DOHH2 (cell line): ENCODE measurements at regions not wholly inside any gene's neighbourhood (a gene's known extent, or its start where the extent isn't known, plus 50 kb on each side); places are given as distances from the start of the nearest gene placed in this dataset.
"Not testable (repeated sequence)": the region's sequence is repeated elsewhere in the genome, so short reads cannot be mapped to it uniquely, and the experiment has no call there.

ENCODE experiments used
- H3F3A ChIP-seq: fragments of 200-600 bp; sonication (generic), shearing (Covaris generic); 2 replicates; pipeline ENCODE4 v1.6.0; 2016; ENCODE audit warnings: antibody characterized with exemption, mild to moderate bottlenecking; ENCODE audit not compliant: control insufficient read depth, insufficient read depth
- H3K27ac ChIP-seq: fragments of 200-600 bp; sonication (generic); 2 replicates; pipeline ENCODE4 v1.5.1; 2014; ENCODE audit warnings: low read depth, mild to moderate bottlenecking, low read length, moderate library complexity
- H3K27me3 ChIP-seq: fragments of 200-600 bp; sonication (generic); 2 replicates; pipeline ENCODE4 v1.6.1; 2014; ENCODE audit warnings: mild to moderate bottlenecking, low read length, mixed read lengths; ENCODE audit not compliant: control insufficient read depth
- H3K36me3 ChIP-seq: fragments of 200-600 bp; sonication (generic); 2 replicates; pipeline ENCODE4 v1.6.1; 2014; ENCODE audit warnings: mild to moderate bottlenecking, low read length, moderate library complexity, mixed read lengths; ENCODE audit not compliant: control insufficient read depth
- H3K4me1 ChIP-seq: fragments of 200-600 bp; sonication (generic); 2 replicates; pipeline ENCODE4 v1.6.1; 2014; ENCODE audit warnings: mild to moderate bottlenecking, low read length, mixed read lengths; ENCODE audit not compliant: control insufficient read depth
- H3K4me2 ChIP-seq: fragments of 200-600 bp; sonication (generic); 2 replicates; pipeline ENCODE4 v1.6.0; 2014; ENCODE audit warnings: mild to moderate bottlenecking, low read length, moderate library complexity
- H3K4me3 ChIP-seq: fragments of 200-600 bp; sonication (generic); 2 replicates; pipeline ENCODE4 v1.5.1; 2014; ENCODE audit warnings: mild to moderate bottlenecking, low read length, mixed read lengths
- H3K79me2 ChIP-seq: fragments of 200-600 bp; sonication (generic); 2 replicates; pipeline ENCODE4 v1.6.1; 2014; ENCODE audit warnings: mild to moderate bottlenecking, low read length, mixed read lengths; ENCODE audit not compliant: control insufficient read depth
- H3K9me2 ChIP-seq: fragments of 200-600 bp; sonication (generic); replicated peaks from 2 replicates; pipeline ENCODE4 v1.6.1; 2014; ENCODE audit warnings: mild to moderate bottlenecking, low read length, mixed read lengths; ENCODE audit not compliant: control insufficient read depth
- H3K9me3 ChIP-seq: fragments of 200-600 bp; sonication (generic); 2 replicates; pipeline ENCODE4 v1.6.1; 2014; ENCODE audit warnings: antibody characterized with exemption, low read length, mixed read lengths; ENCODE audit not compliant: control insufficient read depth, insufficient read depth
- H4K20me1 ChIP-seq: fragments of 200-600 bp; sonication (generic); 2 replicates; pipeline ENCODE4 v1.6.0; 2014; ENCODE audit warnings: low read depth, mild to moderate bottlenecking, antibody characterized with exemption, low read length, moderate library complexity; ENCODE audit not compliant: control insufficient read depth, insufficient read depth
- EZH2phosphoT487 ChIP-seq: fragments of 200-600 bp; sonication (generic); IDR thresholded peaks from 2 replicates; pipeline ENCODE4 v1.6.1; 2017; ENCODE audit warnings: borderline replicate concordance, mild to moderate bottlenecking, antibody characterized with exemption, low read length, moderate library complexity, mixed read lengths
- TF ChIP-seq, protein P1 (sequence below): fragments of 200-600 bp; sonication (generic); IDR thresholded peaks from one replicate; pipeline ENCODE4 v1.5.1; 2014; ENCODE audit warnings: antibody characterized with exemption, mild to moderate bottlenecking, low read depth, low read length; ENCODE audit not compliant: poor library complexity, severe bottlenecking

DNA sequence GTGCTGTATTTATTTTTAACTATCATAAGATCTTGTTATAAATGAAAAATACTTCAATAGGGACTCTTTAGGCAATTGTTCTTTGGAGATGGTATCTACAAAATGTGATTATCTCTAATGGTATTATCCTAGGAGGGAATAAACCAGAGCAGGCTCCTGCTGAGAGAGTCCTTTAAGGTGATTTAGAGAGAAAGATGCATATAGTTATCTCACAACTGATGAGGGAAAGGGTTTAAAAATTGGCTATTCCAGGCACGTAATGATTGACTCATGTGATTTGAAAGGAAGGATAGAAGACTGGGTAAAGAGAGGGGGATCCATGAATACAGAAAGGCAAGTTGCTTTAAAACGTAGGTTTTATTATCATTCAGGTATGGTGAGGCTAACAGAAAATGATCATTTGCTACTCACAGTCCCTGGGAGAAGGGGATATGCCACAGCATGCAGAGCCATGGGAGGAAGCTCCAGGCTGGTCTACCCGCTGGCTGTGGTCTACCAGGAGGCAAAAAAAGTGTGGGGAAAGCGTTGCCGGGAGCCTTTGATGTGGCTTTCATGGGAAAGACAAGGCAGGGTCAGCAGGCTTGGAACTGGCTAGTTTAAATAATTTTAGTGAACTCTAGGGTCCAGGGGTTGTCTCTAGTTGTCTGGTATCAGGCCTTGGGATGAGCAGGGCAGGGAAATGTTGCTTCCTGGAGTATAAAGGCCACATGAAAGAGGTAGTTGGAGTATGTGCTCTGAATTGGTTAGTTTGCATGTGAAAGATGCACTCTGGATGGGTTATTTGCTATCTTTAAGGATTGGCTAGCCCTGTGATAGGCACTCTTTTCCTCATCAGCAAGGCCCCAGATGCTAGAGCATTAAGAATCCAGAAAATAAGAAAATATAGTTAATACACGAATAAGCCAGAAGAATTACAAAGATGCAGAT lies 798.4 kb upstream of the GRM7 start:
- Histone ChIP-seq H3K4me3 (no peak overlapping the region), H3K9me2 (no peaks in the 10 kb centered on the region), H3K9me3 (no peaks in the 10 kb centered on the region), H3K27me3 (no peaks in the 10 kb centered on the region), H3K36me3 (no peaks in the 10 kb centered on the region), H3K27ac (no peak overlapping the region), H4K20me1 (no peaks in the 10 kb centered on the region), H3F3A (no peaks in the 10 kb centered on the region), H3K79me2 (no peaks in the 10 kb centered on the region), H3K4me2 (no peak overlapping the region), H3K4me1 (no peaks in the 10 kb centered on the region)
- TF ChIP-seq EZH2phosphoT487 = no peak
- TF ChIP-seq, protein P1, sequence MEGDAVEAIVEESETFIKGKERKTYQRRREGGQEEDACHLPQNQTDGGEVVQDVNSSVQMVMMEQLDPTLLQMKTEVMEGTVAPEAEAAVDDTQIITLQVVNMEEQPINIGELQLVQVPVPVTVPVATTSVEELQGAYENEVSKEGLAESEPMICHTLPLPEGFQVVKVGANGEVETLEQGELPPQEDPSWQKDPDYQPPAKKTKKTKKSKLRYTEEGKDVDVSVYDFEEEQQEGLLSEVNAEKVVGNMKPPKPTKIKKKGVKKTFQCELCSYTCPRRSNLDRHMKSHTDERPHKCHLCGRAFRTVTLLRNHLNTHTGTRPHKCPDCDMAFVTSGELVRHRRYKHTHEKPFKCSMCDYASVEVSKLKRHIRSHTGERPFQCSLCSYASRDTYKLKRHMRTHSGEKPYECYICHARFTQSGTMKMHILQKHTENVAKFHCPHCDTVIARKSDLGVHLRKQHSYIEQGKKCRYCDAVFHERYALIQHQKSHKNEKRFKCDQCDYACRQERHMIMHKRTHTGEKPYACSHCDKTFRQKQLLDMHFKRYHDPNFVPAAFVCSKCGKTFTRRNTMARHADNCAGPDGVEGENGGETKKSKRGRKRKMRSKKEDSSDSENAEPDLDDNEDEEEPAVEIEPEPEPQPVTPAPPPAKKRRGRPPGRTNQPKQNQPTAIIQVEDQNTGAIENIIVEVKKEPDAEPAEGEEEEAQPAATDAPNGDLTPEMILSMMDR = no peak

DNA sequence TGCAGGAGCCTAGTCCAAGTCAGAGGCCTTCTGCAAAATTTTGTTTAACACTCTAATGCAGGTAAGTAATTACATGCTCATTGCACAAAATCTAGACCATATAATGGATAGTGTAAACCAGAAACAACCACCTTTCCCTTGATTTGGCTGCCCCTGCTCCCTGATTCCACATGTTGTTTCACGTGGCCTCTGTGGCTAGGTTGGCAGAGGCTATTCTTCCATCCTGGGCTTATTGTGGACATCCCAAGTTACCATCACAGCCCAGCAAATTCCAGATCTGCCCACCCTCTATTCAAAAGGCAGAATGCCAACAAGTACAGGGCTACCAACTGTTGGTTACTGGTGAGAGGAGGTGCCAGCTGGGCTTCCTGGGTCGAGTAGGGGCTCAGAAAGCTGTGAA lies 794.5 kb upstream of the GRM7 start:
- H3K4me1 ChIP-seq = no peaks in the 10 kb centered on the region
- H3F3A ChIP-seq = no peaks in the 10 kb centered on the region
- no peak for TF ChIP-seq EZH2phosphoT487
- TF ChIP-seq, protein P1 = no peak
- no peak overlapping the region for H3K4me2 ChIP-seq
- no peaks in the 10 kb centered on the region for H3K27me3 ChIP-seq
- H4K20me1 ChIP-seq = no peaks in the 10 kb centered on the region
- no peaks in the 10 kb centered on the region for H3K36me3 ChIP-seq
- H3K9me3 ChIP-seq = no peaks in the 10 kb centered on the region
- no peak overlapping the region for H3K27ac ChIP-seq
- no peak overlapping the region for H3K4me3 ChIP-seq
- no peaks in the 10 kb centered on the region for H3K79me2 ChIP-seq
- H3K9me2 ChIP-seq = no peaks in the 10 kb centered on the region

DNA sequence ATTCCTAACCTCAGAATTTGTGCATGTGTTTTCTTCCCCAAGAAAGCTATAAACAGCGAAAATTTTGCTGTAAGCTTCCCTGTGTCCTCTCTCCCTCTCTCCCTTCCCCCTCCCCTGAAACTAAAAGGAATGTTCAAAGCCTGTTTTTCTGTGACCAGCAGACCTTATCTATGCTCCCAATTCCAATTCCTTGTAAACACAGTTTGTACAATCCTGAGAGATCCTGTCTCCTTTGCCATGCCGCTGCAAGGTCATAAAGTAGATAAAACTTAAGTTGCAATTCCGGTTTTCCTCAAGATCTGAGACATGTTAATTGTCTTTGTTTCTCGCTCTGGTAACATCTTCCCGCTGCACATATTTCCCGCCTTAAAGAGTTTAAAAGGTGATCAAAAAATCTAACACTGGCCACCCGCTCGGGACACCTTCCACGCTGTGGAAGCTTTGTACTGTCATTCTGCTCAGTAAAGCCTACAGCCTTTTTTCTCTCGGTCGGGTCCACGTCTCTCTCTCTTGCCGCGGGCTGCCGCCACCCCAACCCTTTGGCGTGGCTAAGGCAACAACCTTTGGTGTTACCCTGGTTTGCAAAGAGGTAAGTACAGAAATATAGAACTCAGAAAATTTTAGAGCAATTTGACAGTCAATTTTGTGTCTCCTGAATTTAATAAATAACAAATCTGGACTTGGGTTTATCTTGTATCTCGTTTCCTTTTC lies 793.9 kb upstream of the GRM7 start:
- H3K9me3 ChIP-seq, H3K4me1 ChIP-seq, H4K20me1 ChIP-seq, H3F3A ChIP-seq, H3K27me3 ChIP-seq, H3K9me2 ChIP-seq, H3K27ac ChIP-seq, H3K4me3 ChIP-seq, H3K79me2 ChIP-seq, H3K4me2 ChIP-seq, H3K36me3 ChIP-seq: not testable (repeated sequence)

DNA sequence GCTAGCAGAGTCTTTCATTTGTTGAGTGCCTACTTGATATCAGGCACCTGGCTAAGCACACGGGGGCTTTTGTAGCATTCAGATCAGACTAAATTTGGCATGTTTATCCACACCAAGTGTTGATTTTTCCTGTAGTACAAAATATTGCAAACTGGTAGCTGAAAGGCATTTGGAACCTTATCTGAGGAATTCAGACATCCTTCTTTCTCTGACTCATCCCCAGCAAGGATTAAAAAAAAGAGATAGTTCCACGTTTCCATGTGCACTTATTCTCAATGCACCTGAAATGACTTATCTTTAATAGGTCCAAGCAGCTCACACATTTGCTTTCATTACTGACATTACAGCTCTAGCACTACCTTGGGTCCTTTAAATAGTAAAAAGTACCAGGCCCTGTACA lies 786.0 kb upstream of the GRM7 start:
- TF ChIP-seq EZH2phosphoT487 = no peak
- TF ChIP-seq, protein P1 = no peak
- Histone ChIP-seq H3K4me3 (no peak overlapping the region), H4K20me1 (no peaks in the 10 kb centered on the region), H3K36me3 (no peaks in the 10 kb centered on the region), H3K27ac (no peak overlapping the region), H3K27me3 (no peaks in the 10 kb centered on the region), H3K4me2 (no peak overlapping the region), H3K79me2 (no peaks in the 10 kb centered on the region), H3K9me2 (no peaks in the 10 kb centered on the region), H3K4me1 (no peaks in the 10 kb centered on the region), H3F3A (no peaks in the 10 kb centered on the region), H3K9me3 (no peaks in the 10 kb centered on the region)
